Hepatocyte (in vitro differentiated cells): ENCODE measurements at regions not wholly inside any gene's neighbourhood (a gene's known extent, or its start where the extent isn't known, plus 50 kb on each side); places are given as distances from the start of the nearest gene placed in this dataset.

Source experiments
- DNase-seq: peaks from one replicate; pipeline ENCODE4 v3.0.0-alpha.2; 2016; ENCODE audit warnings: low spot score
- H2AFZ ChIP-seq: fragments of 200-600 bp; sonication (generic); 2 replicates; pipeline ENCODE4 v1.6.0; 2016; ENCODE audit warnings: antibody characterized with exemption, mild to moderate bottlenecking
- H3K27ac ChIP-seq: fragments of 200-600 bp; sonication (generic); 2 replicates; pipeline ENCODE4 v1.5.1; 2016; ENCODE audit warnings: mild to moderate bottlenecking
- H3K27me3 ChIP-seq: fragments of 200-600 bp; sonication (generic); 2 replicates; pipeline ENCODE4 v1.6.1; 2016
- H3K36me3 ChIP-seq: fragments of 200-600 bp; sonication (generic); replicated peaks from 2 replicates; pipeline ENCODE4 v1.5.1; 2016; ENCODE audit warnings: low read depth; ENCODE audit not compliant: insufficient read depth
- H3K4me1 ChIP-seq: fragments of 200-600 bp; sonication (generic); 2 replicates; pipeline ENCODE4 v1.5.1; 2016; ENCODE audit warnings: mild to moderate bottlenecking, moderate library complexity; ENCODE audit not compliant: insufficient read depth
- H3K4me2 ChIP-seq: fragments of 200-600 bp; sonication (generic); 2 replicates; pipeline ENCODE4 v1.6.0; 2016
- H3K4me3 ChIP-seq: fragments of 200-600 bp; sonication (generic); 2 replicates; pipeline ENCODE4 v1.5.1; 2016; ENCODE audit warnings: mild to moderate bottlenecking
- H3K79me2 ChIP-seq: fragments of 200-600 bp; sonication (generic); 2 replicates; pipeline ENCODE4 v1.6.0; 2017; ENCODE audit warnings: mild to moderate bottlenecking
- H3K9me2 ChIP-seq: fragments of 200-600 bp; sonication (generic); replicated peaks from 2 replicates; pipeline ENCODE4 v1.6.0; 2017; ENCODE audit warnings: mild to moderate bottlenecking; ENCODE audit not compliant: insufficient read depth
- H3K9me3 ChIP-seq: fragments of 200-600 bp; sonication (generic); 2 replicates; pipeline ENCODE4 v1.5.1; 2016; ENCODE audit warnings: low read depth, mild to moderate bottlenecking
- H4K20me1 ChIP-seq: fragments of 200-600 bp; sonication (generic); 2 replicates; pipeline ENCODE4 v1.6.0; 2016; ENCODE audit warnings: mild to moderate bottlenecking; ENCODE audit not compliant: insufficient read depth, poor library complexity, severe bottlenecking
- EZH2 ChIP-seq: fragments of 200-600 bp; sonication (generic); IDR thresholded peaks from 2 replicates; pipeline ENCODE4 v1.6.1; 2016; ENCODE audit warnings: antibody characterized with exemption, mild to moderate bottlenecking, borderline replicate concordance
- EZH2phosphoT487 ChIP-seq: fragments of 200-600 bp; sonication (generic); IDR thresholded peaks from one replicate; pipeline ENCODE4 v1.6.1; 2018; ENCODE audit warnings: antibody characterized with exemption, mild to moderate bottlenecking, low read depth, moderate library complexity; ENCODE audit not compliant: unreplicated experiment, severe bottlenecking
- WGBS: methylation state at CpG from one replicate; pipeline ENCODE4 v1.1.6; 2016; ENCODE audit warnings: low lambda C conversion rate; ENCODE audit errors: missing lambda C conversion rate; 5-methylcytosine and 5-hydroxymethylcytosine counted together
- TF ChIP-seq, protein P1 (sequence below): fragments of 200-600 bp; sonication (generic); IDR thresholded peaks from 2 replicates; pipeline ENCODE4 v1.5.1; 2016; ENCODE audit warnings: antibody characterized with exemption, mild to moderate bottlenecking; ENCODE audit not compliant: poor library complexity

DNA sequence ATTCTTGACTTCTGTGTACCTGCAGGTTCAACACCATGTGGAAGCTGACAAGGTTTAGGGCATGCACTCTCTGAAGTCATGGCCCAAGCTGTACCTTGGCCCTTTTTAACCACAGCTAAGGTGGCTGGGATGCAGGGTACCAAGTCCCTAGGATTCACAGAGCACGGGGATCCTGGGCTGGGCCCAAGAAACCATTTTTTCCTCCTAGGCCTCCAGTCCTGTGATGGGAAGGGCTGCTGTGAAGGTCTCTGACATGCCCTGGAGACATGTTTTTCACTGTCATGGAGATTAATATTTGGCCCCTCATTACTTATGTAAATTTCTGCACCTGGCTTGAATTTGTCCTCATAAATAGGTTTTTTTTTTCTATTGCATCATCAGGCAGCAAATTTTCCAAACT is 937.5 kb upstream of the ROBO1 start:
- 79% methylated on average over 1 of the region's 1 CpG for WGBS
- Histone ChIP-seq H3K4me1 (no peaks in the 10 kb centered on the region), H3K9me2 (no peaks in the 10 kb centered on the region)

DNA sequence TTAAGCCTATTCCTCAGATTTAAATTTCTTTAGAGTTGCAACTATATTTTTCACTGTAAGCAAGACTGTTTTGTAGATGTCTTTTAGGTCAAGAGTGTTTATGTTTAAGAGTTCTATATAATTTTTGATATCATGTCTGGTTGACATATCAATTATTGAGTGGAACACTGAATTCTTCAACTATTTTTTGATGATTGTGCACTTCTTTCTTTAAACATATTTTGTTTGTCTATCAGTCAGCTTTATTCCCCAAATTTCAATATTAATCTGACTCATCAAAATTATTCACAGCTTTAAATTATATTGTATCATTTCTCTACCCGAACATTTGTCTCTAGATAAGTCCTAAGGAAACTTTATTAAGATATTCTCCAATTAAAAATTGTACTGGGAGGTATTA is 933.6 kb upstream of the ROBO1 start:
- TF ChIP-seq EZH2phosphoT487 (no peak), EZH2 (no peak)
- TF ChIP-seq, protein P1, sequence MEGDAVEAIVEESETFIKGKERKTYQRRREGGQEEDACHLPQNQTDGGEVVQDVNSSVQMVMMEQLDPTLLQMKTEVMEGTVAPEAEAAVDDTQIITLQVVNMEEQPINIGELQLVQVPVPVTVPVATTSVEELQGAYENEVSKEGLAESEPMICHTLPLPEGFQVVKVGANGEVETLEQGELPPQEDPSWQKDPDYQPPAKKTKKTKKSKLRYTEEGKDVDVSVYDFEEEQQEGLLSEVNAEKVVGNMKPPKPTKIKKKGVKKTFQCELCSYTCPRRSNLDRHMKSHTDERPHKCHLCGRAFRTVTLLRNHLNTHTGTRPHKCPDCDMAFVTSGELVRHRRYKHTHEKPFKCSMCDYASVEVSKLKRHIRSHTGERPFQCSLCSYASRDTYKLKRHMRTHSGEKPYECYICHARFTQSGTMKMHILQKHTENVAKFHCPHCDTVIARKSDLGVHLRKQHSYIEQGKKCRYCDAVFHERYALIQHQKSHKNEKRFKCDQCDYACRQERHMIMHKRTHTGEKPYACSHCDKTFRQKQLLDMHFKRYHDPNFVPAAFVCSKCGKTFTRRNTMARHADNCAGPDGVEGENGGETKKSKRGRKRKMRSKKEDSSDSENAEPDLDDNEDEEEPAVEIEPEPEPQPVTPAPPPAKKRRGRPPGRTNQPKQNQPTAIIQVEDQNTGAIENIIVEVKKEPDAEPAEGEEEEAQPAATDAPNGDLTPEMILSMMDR: no peak

More for the DNA sequence above, 937.5 kb upstream of the ROBO1 start:
- Histone ChIP-seq H3K4me2 (no peak overlapping the region), H3K27ac (no peak overlapping the region), H3K9me3 (no peaks in the 10 kb centered on the region), H3K4me3 (no peak overlapping the region), H3K79me2 (no peaks in the 10 kb centered on the region), H3K27me3 (no peaks in the 10 kb centered on the region), H4K20me1 (no peaks in the 10 kb centered on the region), H3K36me3 (no peaks in the 10 kb centered on the region), H2AFZ (no peak overlapping the region)
- DNase-seq: no peak
- TF ChIP-seq EZH2 (no peak), EZH2phosphoT487 (no peak)
- TF ChIP-seq, protein P1: no peak

DNA sequence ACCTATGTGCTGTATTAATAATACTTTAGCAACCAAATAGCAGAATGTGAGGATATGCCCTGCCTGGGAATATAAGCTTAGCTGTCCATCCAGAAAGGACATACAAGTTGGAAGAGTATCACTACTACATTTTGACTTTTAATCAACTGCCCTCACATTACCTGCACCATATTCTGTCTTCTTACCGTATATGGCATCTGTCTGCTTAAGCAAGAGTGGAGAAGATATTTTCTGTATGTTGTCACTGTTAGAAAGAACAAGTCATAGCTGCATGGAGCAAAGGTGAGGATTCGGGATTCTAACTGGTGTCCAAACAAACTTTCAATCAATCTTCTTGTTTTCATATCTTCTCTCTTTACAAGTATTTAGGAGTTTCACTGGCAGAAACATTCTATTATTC is 929.5 kb upstream of the ROBO1 start:
- no peak overlapping the region for H2AFZ ChIP-seq
- H3K27me3 ChIP-seq: no peaks in the 10 kb centered on the region
- no peak overlapping the region for H3K4me2 ChIP-seq
- no peak overlapping the region for H3K4me3 ChIP-seq
- 79% methylated on average over 2 of the region's 2 CpGs for WGBS
- H3K9me3 ChIP-seq: no peaks in the 10 kb centered on the region
- H3K27ac ChIP-seq: peak overlapping the region; percentile 50
- H4K20me1 ChIP-seq: no peaks in the 10 kb centered on the region
- no peak for DNase-seq
- peaks cover 21% of the 10 kb centered on the region for H3K4me1 ChIP-seq
- no peaks in the 10 kb centered on the region for H3K9me2 ChIP-seq
- TF ChIP-seq EZH2: no peak
- TF ChIP-seq, protein P1: no peak
- no peak for TF ChIP-seq EZH2phosphoT487
- no peaks in the 10 kb centered on the region for H3K36me3 ChIP-seq
- no peaks in the 10 kb centered on the region for H3K79me2 ChIP-seq

More for the DNA sequence above, 933.6 kb upstream of the ROBO1 start:
- no peak for DNase-seq
- H4K20me1 ChIP-seq: no peaks in the 10 kb centered on the region
- no peaks in the 10 kb centered on the region for H3K9me2 ChIP-seq
- H2AFZ ChIP-seq: no peak overlapping the region
- H3K27me3 ChIP-seq: no peaks in the 10 kb centered on the region
- no peak overlapping the region for H3K4me3 ChIP-seq
- H3K4me2 ChIP-seq: no peak overlapping the region
- WGBS: 92% methylated on average over 1 of the region's 1 CpG
- H3K4me1 ChIP-seq: peaks cover 14% of the 10 kb centered on the region
- H3K9me3 ChIP-seq: no peaks in the 10 kb centered on the region
- no peak overlapping the region for H3K27ac ChIP-seq
- H3K79me2 ChIP-seq: no peaks in the 10 kb centered on the region
- no peaks in the 10 kb centered on the region for H3K36me3 ChIP-seq

DNA sequence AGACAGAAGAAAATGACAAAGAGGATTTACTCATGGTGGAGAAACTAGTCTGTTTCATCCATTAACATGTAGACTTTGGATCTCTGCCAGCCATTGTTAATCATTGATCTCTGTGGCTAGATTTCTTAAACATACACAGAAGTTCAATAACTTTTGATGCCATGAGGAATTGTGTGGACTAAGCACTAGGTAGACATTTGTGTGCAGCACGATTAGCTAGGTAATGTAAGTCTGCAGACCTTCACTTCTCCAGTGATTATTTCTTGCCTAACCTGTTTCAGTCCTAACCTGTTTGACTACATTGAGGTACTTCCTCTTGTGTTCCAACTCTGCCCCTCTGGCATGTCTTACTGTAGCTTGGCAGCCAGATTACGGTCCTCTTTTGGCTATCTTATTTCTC is 928.5 kb upstream of the ROBO1 start:
- H3K9me2 ChIP-seq: no peaks in the 10 kb centered on the region
- no peak overlapping the region for H3K4me3 ChIP-seq
- H3K4me1 ChIP-seq: peaks cover 21% of the 10 kb centered on the region
- H3K27ac ChIP-seq: peak overlapping the region; percentile 66
- WGBS: 22% methylated on average over 2 of the region's 2 CpGs
- H3K4me2 ChIP-seq: peak overlapping the region; percentile 58
- no peaks in the 10 kb centered on the region for H3K9me3 ChIP-seq
- no peaks in the 10 kb centered on the region for H3K27me3 ChIP-seq
- H4K20me1 ChIP-seq: no peaks in the 10 kb centered on the region
- TF ChIP-seq EZH2 (no peak), EZH2phosphoT487 (no peak)
- TF ChIP-seq, protein P1: no peak
- no peaks in the 10 kb centered on the region for H3K36me3 ChIP-seq
- peak; percentile 85 for DNase-seq
- H2AFZ ChIP-seq: no peak overlapping the region
- H3K79me2 ChIP-seq: no peaks in the 10 kb centered on the region
